GM08714 (cell line): ENCODE measurements at regions not wholly inside any gene's neighbourhood (a gene's known extent, or its start where the extent isn't known, plus 50 kb on each side); places are given as distances from the start of the nearest gene placed in this dataset.

Experiments used
- H3K4me3 ChIP-seq: fragments of 200-500 bp; sonication (Bioruptor generic); 2 replicates; pipeline ENCODE4 v1.5.1; 2014; ENCODE audit warnings: mild to moderate bottlenecking, low read length, inconsistent platforms
- ZNF274 ChIP-seq: IDR thresholded peaks from 2 replicates; pipeline ENCODE4 v1.6.1; 2012; ENCODE audit warnings: mild to moderate bottlenecking, low read depth, low read length

DNA sequence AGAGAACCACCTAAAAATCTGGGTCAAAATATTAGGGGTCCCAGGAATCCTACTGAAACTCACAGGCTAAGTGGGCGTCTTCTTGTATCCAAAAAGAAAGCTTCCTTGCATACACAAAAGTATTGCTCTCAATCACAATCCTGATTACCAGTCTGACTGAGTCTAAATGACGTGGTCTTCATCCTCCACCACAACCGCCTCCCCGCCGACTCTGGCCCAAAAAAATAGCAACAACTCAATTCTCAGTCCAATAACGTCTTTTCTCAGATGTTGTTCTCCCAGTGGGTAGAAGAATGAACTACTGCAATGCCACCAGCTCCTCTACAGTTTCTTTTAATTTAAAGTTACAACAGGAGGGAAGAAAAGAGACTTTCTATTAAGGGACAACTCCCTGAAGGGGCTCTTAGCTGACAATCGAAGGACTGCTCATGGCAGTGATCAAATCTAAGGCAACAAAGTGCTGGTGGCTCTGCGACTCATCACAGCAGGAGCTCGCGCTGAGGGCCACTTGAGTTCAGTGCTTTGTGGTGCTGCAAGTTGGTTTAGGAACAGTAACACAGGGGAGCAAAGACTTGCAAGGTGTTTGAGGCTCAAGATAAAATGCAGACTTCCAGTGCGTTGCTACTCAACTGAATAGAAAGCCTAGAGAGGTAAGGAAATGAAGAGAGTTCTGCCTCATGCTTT, 394.1 kb downstream of the BCAT1 start:
- no peak overlapping the region for H3K4me3 ChIP-seq
- TF ChIP-seq ZNF274, result no peak

DNA sequence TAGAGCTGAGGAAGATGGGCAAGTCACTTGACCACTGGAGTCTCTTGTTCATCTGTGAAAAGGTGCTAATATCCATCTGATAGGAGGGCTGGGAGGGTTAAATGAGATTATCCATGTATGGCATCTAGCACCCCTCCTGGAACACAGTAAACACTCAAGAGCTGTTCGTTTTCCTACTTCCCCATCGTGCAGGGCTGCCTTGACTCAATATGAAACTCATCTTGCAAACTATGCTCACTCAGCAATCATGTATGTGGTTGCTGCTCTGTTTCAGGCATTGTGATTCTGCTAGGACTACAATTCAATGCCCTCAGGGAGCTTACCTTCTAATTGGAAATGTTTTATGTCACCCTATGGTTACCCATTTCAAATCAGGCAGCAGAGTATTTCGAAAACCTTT, 395.6 kb downstream of the BCAT1 start:
- no peak for TF ChIP-seq ZNF274

DNA sequence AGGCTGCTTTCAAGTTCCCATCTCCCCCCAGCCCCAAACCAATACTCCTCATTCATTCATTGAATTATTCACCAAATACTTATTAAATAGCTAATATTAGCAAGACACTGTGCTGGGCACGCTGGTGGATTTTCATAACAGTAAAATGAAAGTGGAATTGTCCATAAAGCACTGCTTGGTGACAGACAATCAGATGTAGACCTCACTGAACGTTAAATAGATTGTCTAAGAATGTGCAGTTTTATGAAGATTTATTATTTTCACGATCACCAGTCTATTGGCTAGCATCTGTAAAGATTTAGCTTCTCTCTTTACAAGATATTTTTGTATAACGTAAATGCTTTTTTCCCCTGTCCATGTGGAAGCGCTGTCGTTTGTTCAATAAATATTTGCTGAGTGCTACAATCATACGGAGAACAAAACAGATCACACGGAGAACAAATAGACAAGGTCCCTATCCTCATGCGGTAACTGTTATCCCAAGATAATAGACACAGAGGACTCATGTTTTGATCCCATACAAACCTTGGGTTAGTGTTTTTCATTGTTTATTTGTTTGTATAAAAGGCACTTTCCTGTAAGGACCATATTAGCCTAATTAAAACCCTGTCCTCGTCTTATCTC, 397.6 kb downstream of the BCAT1 start:
- no peak for TF ChIP-seq ZNF274

More for the DNA sequence above, 395.6 kb downstream of the BCAT1 start:
- no peak overlapping the region for H3K4me3 ChIP-seq

DNA sequence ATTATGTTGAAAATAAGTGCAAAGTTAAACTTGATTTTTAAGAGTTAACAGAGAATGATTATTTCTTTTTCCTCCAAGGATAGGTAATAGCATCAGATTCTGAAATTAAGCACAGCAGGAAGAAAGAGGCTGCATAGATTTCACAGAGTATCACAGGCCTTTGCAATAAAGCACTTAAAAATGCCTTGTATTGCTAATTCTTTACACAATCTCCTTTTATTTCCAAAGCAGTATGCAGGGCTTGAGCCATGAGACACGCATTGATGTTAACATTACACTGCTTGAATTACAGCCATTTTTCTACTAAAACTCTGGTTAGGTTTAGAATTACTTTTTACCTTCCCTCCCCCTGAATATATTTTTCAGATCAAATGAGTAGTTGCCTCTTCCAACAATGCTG, 398.3 kb downstream of the BCAT1 start:
- TF ChIP-seq ZNF274, result no peak
- no peak overlapping the region for H3K4me3 ChIP-seq

More for the DNA sequence above, 397.6 kb downstream of the BCAT1 start:
- no peak overlapping the region for H3K4me3 ChIP-seq

DNA sequence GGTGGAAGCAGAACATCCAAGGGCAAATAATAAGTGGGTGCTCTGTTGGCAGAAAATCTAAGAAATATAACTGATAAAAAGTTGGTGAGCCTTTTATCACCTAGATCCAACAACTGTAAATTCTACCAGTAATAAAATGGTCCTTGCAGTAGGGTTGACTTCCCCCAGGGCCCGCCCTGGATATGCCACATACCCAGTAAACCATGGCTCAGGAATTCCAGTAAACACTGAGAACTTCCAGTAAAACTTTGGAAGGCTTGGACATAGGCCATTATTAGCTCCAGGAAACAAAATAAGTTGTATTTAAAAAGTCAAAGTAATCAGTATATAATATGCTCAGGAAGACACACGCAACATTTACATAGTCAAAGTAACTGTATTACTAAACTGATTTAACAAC, 402.2 kb downstream of the BCAT1 start:
- TF ChIP-seq ZNF274, result no peak
- no peak overlapping the region for H3K4me3 ChIP-seq

DNA sequence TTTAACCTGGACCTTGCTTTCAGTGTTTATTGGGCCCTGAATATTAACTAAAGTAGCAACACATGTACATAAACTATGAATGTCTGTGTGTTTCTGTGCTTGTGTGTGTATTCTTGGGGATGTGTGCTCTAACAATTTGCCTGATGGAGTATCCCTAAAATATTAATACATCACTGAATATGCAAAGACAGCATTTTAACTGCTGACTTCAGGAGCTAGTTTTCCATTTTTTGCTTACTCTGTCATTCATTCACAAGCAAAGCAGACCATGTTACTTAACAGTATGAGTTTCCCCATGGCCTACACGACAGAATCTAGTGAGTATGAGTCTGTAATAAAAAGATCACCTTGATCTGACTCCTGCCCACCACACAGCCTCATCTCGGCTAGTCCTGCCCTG, 402.8 kb downstream of the BCAT1 start:
- no peak for TF ChIP-seq ZNF274
- H3K4me3 ChIP-seq, result no peak overlapping the region

DNA sequence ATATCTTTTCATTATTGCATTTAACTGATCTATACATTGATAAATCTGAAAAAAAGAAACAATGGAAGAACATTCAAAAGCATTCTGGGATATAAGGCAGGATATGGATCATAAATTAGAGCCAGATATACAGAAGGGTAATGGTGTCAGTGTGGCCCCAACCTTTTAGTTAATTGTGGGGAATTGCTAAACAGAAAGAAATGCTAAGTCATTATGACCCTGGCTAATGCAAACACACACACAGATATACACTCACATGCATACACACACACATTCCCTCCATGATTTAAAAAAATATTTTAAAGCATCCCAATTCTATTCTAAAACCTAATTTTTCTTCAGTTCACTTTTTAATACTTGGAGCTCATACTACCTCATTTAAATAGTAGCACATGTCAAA, 404.5 kb downstream of the BCAT1 start:
- H3K4me3 ChIP-seq, result no peak overlapping the region
- no peak for TF ChIP-seq ZNF274

DNA sequence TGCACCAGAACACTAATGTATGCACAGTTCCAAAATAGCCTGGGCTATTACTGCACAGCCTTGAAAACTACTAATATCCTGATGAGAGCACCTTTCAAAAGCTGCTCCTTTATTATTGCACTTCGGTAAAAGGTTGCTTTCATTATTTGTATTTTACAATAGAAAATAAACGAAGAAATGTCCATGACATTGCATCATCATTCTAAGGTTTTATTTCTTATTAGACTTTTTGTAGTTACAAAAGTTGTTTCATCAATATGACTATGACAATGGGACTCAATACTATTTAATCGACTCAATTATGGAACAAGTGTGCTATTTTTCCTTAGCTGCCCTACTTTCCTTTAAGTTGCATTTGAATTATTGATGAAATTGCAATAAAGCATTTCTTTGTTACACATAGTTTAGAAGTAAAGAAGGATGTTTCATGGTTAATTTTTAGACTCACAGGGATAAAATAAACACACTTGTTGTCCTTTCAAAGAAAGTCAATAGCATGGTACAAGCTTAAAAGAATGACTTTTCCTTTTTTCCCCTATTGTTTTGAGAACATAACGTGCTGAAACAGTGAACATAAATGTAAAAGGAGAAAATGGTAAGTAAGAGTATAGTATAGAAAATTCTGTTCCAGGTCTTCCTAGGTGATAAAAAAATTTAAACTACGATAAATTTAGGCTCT, 407.6 kb downstream of the BCAT1 start:
- no peak overlapping the region for H3K4me3 ChIP-seq
- TF ChIP-seq ZNF274, result no peak

DNA sequence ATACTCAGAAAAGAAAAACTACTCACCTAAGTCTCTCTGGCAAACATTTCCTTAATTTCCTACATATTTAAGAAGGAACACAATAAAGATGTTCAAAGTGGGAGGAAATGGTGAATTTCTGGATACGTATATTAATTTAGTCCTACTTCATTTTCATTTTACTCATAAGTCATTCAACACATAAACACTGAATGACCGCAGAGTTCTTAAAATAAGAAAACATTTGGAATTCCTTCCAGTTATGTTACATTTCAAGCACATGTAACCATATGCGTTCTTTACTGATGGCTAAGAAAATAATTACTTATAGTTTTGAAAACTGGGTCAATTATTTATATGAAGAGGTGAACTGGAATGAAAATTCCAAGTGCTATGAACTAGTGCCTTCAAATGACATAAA, 409.3 kb downstream of the BCAT1 start:
- H3K4me3 ChIP-seq, result no peak overlapping the region
- TF ChIP-seq ZNF274, result no peak

DNA sequence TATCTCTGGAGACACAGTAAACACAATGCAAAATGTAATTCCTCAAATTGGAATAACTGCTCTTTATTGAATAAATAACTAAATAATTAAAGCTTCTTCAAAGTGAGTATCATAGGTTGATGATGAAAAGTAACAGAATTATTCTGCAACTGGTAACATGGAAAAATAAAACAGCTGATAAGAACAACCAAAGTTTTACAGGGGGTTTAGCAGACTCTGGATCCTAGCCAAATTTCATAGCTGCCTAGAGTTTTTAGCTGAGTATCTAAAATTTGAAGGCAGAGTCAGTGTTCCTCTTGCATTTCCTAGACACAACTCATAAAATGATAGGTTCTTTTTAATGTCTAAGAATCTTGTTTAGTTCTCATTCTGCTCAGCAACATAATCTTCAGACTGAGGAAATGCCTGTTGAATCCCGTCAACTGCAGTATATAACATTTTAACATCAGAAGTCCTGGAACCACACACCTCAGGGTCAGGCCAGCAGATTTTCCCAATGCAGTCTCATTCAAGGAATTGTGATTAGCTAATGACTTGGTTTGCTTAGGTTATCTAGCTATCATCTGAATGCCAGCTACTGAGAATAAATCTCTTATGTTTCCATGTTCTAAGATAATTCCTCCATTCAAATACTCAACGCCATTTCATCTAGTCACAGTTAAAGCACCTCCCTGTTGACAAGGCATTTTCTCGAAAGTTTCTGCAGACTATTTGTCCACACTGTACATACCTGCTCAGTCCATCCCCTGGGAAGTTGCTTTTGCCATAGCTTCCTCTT, 411.6 kb downstream of the BCAT1 start:
- H3K4me3 ChIP-seq, result no peak overlapping the region
- no peak for TF ChIP-seq ZNF274

DNA sequence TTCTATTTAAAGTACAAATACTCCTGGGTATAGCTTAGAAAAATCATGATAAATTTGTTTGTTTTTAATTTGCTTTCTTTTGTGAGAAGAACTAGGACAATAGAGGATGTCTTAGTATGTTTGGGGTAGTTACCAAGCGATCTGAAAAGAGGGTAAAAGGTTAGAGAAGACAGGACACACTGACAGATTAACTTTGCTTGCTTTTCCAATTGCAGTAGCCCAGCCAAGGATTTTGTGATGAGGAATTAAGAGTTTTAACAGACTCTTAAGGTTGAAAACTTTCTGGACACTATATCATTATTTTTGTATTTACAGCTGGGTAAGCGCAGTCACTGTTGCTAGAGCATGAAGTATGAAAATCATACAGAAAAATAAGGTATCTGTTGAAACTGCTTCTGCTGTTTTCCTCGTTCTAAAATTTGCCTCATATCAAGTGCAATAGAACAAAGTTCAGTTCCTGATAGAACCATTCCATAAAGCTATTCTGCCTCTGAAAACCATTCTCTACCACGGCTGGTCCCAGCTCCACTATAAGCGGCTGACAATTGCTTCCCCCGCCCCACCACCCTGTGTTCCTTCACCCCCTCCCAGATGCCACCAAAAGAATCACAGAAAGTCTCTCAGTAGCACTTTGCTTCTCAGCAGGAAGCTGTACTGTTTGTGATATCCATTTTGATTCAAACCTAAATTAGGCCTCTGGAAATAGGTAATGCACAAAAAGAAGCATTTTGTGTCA, 413.4 kb downstream of the BCAT1 start:
- no peak overlapping the region for H3K4me3 ChIP-seq
- TF ChIP-seq ZNF274, result no peak

DNA sequence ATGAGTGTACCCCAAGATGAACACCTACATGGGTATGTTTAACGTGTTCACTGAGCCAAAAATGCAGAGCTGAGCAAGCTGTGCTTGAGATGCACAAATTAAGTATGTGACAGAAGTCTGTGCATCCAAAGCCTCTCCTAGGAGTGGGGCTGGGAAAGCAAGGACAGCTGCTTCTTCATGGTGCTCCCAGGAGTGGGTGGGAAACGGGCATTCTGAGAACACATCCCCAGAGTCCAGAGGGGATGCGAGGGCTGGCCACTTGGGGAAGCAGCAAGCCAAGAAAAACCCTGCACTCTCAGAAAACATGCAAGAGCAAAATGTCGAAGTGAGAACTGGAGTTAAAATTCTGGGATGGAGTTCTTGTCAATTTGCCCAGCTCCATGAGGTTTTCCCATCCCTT, 414.3 kb downstream of the BCAT1 start:
- TF ChIP-seq ZNF274, result no peak
- H3K4me3 ChIP-seq, result no peak overlapping the region

DNA sequence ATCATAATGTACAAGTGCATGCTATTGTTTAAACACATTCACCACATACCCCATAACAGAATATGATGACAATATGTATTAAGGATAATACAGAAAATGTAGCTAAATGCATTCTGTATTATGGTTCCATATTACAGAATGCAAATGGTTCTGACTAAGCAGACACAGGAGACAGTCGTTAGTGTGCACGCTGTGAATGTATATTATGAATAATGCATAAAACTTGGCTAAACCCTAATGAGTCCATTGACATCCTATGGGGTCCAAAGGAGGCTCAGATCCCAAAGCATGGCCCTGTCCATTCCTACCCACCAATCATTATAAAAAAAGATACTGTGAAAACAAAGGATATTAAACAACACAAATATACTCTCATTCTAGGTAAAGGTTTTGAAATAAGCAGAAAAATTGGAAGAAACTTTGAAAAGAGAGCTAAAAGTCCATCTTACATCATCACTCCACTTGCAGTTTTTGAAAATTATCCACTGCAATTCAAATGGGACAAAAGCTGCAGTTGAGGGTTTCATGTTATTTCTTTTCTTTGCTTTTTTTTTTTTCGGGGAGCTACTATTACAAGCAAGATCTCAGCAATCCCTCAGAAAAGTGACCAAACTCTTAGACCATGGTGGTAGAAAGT, 415.1 kb downstream of the BCAT1 start:
- TF ChIP-seq ZNF274, result no peak
- H3K4me3 ChIP-seq, result no peak overlapping the region
